Osteocyte (in vitro differentiated cells): ENCODE measurements at regions not wholly inside any gene's neighbourhood (a gene's known extent, or its start where the extent isn't known, plus 50 kb on each side); places are given as distances from the start of the nearest gene placed in this dataset.

Experiments
- DNase-seq: peaks from one replicate; pipeline ENCODE4 v3.0.0; 2021; ENCODE audit warnings: mixed read lengths; ENCODE audit not compliant: unreplicated experiment; ENCODE audit errors: extremely low spot score
- H3K27ac Mint-ChIP-seq: one replicate; pipeline ENCODE4 v1.8.0; 2021; ENCODE audit warnings: mild to moderate bottlenecking, mixed read lengths; ENCODE audit not compliant: unreplicated experiment
- H3K27me3 Mint-ChIP-seq: one replicate; pipeline ENCODE4 v1.8.0; 2021; ENCODE audit warnings: mixed read lengths; ENCODE audit not compliant: unreplicated experiment
- H3K36me3 Mint-ChIP-seq: one replicate; pipeline ENCODE4 v1.8.0; 2021; ENCODE audit warnings: mixed read lengths; ENCODE audit not compliant: unreplicated experiment
- H3K4me1 Mint-ChIP-seq: one replicate; pipeline ENCODE4 v1.8.0; 2021; ENCODE audit warnings: mixed read lengths; ENCODE audit not compliant: unreplicated experiment
- H3K4me3 Mint-ChIP-seq: one replicate; pipeline ENCODE4 v1.8.0; 2021; ENCODE audit warnings: mild to moderate bottlenecking, moderate library complexity, mixed read lengths; ENCODE audit not compliant: unreplicated experiment
- H3K9me3 Mint-ChIP-seq: one replicate; pipeline ENCODE4 v1.8.0; 2021; ENCODE audit warnings: mixed read lengths; ENCODE audit not compliant: unreplicated experiment
- TF ChIP-seq, protein P1 (sequence below): fragments of 200-600 bp; sonication (generic); IDR thresholded peaks from 2 replicates; pipeline ENCODE4 v1.5.0; 2021; ENCODE audit warnings: antibody characterized with exemption, mild to moderate bottlenecking, moderate library complexity

DNA sequence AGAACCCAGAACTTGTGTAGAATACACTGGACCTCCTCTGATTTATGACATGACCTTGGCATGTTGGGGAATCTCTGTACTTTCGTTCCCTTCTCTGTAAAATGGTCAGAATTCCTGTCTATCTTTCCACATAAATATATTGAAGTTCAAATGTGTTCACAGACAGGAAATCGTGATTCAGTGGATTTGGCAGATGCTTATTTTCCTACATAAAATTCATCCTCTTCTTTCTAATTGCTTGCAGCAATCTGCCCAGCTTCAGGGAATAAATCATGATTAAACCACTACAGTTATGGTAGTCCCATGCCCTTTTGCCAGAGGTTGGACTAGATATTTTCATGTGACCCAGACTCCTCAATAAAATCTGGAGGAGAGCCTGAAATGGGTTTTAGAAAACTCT is 52.1 kb upstream of the ARL15 start:
- Mint-ChIP-seq H3K4me1 (peaks cover 7% of the 10 kb centered on the region), H3K4me3 (no peak overlapping the region), H3K36me3 (no peaks in the 10 kb centered on the region), H3K9me3 (no peaks in the 10 kb centered on the region), H3K27ac (no peak overlapping the region), H3K27me3 (peaks cover 48% of the 10 kb centered on the region)
- TF ChIP-seq, protein P1, sequence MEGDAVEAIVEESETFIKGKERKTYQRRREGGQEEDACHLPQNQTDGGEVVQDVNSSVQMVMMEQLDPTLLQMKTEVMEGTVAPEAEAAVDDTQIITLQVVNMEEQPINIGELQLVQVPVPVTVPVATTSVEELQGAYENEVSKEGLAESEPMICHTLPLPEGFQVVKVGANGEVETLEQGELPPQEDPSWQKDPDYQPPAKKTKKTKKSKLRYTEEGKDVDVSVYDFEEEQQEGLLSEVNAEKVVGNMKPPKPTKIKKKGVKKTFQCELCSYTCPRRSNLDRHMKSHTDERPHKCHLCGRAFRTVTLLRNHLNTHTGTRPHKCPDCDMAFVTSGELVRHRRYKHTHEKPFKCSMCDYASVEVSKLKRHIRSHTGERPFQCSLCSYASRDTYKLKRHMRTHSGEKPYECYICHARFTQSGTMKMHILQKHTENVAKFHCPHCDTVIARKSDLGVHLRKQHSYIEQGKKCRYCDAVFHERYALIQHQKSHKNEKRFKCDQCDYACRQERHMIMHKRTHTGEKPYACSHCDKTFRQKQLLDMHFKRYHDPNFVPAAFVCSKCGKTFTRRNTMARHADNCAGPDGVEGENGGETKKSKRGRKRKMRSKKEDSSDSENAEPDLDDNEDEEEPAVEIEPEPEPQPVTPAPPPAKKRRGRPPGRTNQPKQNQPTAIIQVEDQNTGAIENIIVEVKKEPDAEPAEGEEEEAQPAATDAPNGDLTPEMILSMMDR = no peak
- DNase-seq = no peak

DNA sequence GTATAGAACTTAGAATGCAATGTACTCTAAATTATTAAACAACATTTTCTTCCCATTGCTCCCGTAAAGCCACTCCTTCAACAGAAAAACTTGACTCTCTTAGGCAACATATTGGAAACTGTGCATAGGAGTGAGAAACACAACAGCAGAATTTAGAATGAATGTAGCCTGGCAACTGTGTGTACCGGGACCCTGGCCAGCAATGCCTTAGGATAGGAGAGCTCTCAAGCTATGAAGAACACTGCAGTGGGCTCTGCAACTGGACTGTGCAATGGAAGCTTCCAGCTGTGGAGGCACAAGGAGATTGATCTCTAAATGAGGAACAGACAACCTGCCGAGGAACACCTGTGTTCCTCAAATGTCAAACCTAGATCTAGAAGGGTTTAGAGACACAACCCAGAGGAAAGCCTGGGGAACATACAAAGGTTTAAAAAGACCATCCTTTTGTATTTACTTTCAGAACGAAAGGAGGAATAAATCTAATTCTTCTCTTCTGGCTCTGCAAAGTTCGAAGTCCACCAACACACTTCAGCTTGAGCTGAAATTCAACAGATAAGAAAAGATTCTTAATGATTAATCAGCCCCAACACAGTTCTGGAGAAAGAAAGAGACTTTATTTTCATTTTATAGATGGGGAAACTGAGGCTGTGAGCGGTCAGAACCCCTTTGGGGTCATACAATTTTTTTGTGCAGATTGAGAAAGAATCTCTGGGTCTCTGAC is 51.5 kb upstream of the ARL15 start:
- Mint-ChIP-seq H3K27me3 (peaks cover 45% of the 10 kb centered on the region), H3K27ac (no peak overlapping the region), H3K4me1 (peaks cover 7% of the 10 kb centered on the region), H3K9me3 (no peaks in the 10 kb centered on the region), H3K4me3 (no peak overlapping the region), H3K36me3 (no peaks in the 10 kb centered on the region)
- no peak for DNase-seq
- TF ChIP-seq, protein P1 = no peak

DNA sequence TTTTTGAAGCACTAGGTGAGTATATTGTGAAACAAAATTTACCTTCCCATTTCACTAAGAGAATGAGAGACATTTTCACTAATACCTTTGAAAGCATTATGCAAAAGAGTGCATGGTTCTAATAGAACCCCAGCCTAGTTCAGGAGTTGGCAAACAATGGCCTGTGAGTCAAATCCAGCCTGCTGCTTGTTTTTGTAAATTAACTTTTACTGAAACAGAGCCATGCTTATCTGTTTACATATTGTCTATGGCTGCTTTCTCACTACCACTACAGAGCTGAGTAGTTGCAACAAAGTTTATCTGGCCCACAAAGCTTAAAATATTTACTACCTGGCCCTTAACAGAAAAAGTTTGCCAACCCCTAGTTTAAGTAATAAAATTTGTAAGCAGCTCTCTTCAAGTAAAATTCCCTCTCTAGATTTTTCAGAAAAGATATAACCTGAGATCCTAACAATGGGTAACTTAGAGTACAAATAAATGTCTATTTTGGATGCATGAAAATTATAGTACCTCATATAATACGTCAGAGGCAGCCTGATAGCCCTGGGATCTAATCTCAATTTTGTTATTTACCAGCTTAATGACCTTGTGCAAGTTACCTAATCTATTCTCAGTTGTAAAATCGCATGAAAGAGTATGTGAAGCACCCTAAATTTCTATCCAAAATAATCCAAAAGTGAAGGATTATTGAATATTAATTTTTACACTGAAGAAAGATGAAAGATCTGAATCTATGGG is 50.7 kb upstream of the ARL15 start:
- Mint-ChIP-seq H3K4me3 (no peak overlapping the region), H3K27me3 (peaks cover 44% of the 10 kb centered on the region), H3K4me1 (peaks cover 7% of the 10 kb centered on the region), H3K9me3 (no peaks in the 10 kb centered on the region), H3K36me3 (no peaks in the 10 kb centered on the region), H3K27ac (no peak overlapping the region)
- TF ChIP-seq, protein P1 = no peak
- no peak for DNase-seq
